Rectal smooth muscle tissue (tissue), 1 donor: ENCODE measurements at regions not wholly inside any gene's neighbourhood (a gene's known extent, or its start where the extent isn't known, plus 50 kb on each side); places are given as distances from the start of the nearest gene placed in this dataset.
A peak's percentile ranks its signal among the peaks of the same experiment; 100 is the strongest.

Experiments
- H3K27ac ChIP-seq: one replicate; pipeline ENCODE4 v1.7.0; 2013; ENCODE audit warnings: low read depth, low read length, inconsistent platforms
- H3K27me3 ChIP-seq: one replicate; pipeline ENCODE4 v1.7.0; 2013; ENCODE audit warnings: low read length; ENCODE audit not compliant: control insufficient read depth, insufficient read depth
- H3K36me3 ChIP-seq: one replicate; pipeline ENCODE4 v1.7.0; 2013; ENCODE audit warnings: low read length; ENCODE audit not compliant: control insufficient read depth, insufficient read depth
- H3K4me1 ChIP-seq: one replicate; pipeline ENCODE4 v1.7.0; 2013; ENCODE audit warnings: low read length; ENCODE audit not compliant: control insufficient read depth, insufficient read depth
- H3K4me3 ChIP-seq: one replicate; pipeline ENCODE4 v1.7.0; 2013; ENCODE audit warnings: low read length
- H3K9ac ChIP-seq: one replicate; pipeline ENCODE4 v1.7.0; 2013; ENCODE audit warnings: low read length

DNA sequence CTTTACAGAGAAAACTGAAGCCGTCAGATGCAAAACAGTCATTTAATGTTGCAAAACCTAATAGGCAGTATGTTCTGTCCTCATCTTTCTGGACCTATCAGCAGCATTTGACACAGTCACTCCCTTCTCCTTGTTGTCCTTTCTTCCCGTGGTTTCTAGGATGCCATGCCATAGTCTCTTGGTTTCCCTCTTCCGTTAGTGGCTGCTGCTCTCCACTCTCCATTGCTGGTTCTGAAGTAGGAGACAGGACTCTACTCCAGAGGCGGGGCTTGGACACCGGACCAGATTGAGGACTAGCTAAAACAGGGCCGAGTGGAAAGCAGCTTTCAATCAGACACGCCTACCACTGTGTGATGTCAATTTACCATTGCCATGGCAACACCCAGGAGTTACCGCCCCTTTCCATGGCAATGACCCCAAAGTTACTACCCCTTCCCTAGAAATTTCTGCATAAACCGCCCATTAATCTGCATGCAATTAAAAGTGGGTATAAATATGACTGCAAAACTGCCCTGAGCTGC, 88.8 kb upstream of the CCDC160 start:
- H3K27me3 ChIP-seq, result no peaks in the 10 kb centered on the region
- no peaks in the 10 kb centered on the region for H3K36me3 ChIP-seq
- H3K9ac ChIP-seq, result no peak overlapping the region
- H3K27ac ChIP-seq, result no peak overlapping the region
- H3K4me1 ChIP-seq, result no peaks in the 10 kb centered on the region
- H3K4me3 ChIP-seq, result peak overlapping the region; percentile 52

DNA sequence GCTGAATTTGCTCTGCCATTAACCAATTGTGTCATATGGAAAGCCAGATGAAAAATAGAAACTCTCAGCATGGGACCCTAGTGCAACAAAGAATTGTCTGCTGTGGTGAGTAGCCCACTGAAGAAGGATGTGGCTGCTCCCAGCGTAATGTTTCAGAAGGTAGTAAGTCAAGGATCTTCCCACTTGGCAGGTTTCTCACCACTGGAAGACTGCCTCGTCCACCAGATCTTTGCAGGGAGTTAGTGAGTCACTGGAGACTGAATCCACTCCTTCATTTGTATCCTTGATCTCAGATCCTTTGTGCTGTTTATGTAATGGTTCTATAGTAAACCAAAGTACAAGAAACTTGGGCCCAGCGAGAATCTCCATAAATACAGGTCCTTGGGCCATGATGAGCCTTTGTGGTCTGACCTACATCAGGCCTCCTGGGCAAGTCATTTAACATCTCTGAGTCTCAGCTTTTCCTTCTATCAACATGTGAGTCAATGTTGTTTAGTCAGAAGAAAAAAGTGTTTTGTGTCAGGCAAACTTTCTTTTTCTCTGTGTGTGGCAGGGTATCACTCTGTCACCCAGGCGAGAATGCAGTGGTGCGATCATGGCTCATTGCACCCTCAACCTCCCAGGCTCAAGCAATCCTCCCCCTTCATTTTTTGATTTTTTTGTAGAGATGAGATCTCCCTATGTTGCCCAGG, 78.0 kb upstream of the CCDC160 start:
- Histone ChIP-seq H3K9ac (no peak overlapping the region), H3K36me3 (no peaks in the 10 kb centered on the region), H3K4me3 (no peak overlapping the region), H3K27me3 (no peaks in the 10 kb centered on the region), H3K27ac (no peak overlapping the region), H3K4me1 (no peaks in the 10 kb centered on the region)

DNA sequence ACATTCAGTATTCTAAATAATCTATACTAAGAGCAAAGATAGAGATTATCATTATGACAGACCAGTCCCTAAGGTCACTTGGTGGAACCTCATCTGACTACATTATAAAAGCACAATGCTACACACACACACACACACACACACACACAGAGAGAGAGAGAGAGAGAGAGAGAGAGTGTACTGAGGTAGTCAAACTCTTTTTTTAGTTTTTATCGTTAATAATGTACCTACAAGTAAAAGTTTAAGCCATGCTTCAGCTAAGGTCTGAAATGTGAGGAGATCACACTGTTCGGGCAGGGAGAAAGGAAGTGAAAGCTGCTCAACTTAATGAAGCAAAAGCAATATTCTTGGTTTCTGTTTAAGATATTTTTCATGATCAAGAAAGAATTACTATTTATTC, 75.8 kb upstream of the CCDC160 start:
- no peak overlapping the region for H3K4me3 ChIP-seq
- no peaks in the 10 kb centered on the region for H3K27me3 ChIP-seq
- H3K27ac ChIP-seq, result no peak overlapping the region
- no peaks in the 10 kb centered on the region for H3K4me1 ChIP-seq
- H3K9ac ChIP-seq, result no peak overlapping the region
- H3K36me3 ChIP-seq, result no peaks in the 10 kb centered on the region

DNA sequence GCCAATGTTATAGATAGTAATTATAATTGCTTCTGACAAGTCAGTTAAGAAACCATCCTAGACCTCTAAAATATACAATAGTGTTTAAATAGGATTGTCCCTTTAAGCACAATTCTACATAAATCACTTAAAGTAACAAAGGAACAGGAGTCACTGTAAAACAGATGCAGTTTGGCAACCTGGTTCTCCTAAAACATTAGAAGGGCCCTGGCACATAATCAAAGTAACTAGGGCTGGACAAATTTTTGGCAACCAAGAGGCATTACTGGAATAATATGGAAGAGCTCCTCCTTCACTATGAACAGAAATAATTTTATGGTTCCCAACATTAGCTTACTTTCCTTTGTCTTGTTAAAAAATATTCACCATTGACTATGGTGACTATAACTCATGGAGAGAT, 75.0 kb upstream of the CCDC160 start:
- Histone ChIP-seq H3K9ac (no peak overlapping the region), H3K4me3 (no peak overlapping the region), H3K4me1 (no peaks in the 10 kb centered on the region), H3K27me3 (no peaks in the 10 kb centered on the region), H3K36me3 (no peaks in the 10 kb centered on the region), H3K27ac (no peak overlapping the region)

DNA sequence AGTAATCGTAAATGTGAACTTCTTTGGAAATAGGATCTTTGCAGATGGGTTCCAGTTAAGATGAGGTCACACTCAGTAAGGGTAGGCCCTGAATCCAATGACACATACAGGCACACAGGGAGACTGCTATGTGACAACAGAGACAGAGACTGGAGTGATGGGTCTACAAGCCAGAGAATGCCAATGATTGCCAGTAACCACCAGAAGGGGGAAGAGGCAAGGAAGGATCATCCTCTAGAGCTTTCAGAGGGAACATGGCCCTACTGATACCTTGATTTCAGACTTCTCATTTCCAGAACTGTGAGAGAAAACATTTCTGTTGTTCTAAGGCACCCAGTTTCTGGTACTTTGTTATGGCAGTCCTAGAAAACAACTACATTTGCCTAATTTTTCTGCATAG, 73.1 kb upstream of the CCDC160 start:
- H3K27me3 ChIP-seq, result no peaks in the 10 kb centered on the region
- H3K27ac ChIP-seq, result no peak overlapping the region
- H3K4me3 ChIP-seq, result no peak overlapping the region

DNA sequence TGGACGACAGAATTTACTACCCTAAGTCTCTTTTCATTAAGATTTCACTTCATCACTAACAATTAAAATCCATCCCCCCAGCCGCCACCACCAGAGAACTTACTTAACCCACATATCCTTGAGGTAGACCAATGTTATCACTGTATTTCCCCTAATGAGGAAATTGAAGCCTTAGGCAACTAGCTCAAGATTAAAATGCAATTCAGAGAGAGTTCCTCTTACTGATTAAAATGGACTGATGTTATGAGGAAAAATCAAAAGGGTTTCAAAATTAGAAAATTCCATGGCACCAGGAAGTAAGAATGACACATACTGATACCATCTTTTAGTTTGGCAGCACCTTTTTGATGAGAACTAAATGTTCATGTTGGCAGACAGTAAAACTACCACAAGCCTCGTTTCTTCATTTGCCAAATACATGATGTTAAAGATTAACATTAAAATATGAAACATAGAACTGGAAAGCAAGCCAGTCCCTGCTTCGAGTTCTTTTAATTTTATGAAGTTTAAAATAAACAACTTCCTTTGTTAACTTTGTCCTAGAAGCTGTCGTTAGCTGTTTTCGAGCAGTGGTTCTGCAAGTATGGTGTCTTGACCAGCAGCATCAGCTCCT, 69.3 kb upstream of the CCDC160 start:
- Histone ChIP-seq H3K27ac (no peak overlapping the region), H3K27me3 (no peaks in the 10 kb centered on the region), H3K4me3 (no peak overlapping the region)

More for the DNA sequence above, 73.1 kb upstream of the CCDC160 start:
- no peaks in the 10 kb centered on the region for H3K4me1 ChIP-seq
- no peaks in the 10 kb centered on the region for H3K36me3 ChIP-seq
- no peak overlapping the region for H3K9ac ChIP-seq

DNA sequence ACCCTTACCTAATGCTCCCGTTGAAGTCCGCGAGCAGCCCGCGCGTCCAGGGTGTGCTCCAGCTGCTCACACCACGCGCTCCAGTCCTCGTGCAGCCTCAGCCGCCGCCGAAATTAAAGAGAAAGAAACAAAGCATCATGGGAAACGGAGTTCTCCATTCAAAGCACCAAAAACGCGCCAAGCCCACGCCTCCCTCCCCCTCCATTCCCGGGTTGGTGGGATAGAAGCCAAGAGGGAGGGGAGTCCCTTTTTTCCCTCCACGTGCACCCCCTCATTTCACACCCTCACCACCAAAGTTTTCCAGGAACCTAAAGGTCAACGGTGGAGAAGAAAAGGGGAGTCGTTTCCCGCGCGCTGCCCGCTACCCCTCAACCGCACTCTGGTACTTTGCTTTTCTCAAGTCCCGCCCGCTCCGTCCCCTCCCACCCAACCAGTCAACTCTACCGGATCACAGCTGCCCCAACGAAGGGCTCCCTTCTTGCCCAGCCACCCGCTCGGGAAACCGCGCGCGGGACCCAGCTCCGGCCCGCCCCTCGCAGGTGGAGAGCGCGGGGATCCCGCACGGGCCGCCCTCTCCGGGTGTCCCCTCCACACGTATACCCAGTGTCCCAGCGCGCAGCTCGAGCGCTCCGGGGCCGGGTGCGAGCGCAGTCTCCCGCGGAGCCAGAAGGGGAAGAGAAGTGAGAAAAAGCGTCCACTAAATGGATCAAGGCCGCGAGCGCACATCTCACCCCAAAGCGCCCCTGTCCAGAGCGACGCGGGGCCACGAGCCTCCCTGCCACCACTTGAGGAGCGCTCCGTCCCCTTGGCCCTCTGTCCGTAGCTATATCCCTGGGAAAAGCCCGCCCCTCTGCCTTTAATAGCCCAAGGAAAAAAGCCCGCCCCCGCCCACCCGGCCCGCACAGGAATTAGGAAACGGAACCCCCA, 65.1 kb upstream of the CCDC160 start:
- peaks cover 3% of the 10 kb centered on the region for H3K27me3 ChIP-seq
- peak overlapping the region; percentile 68 for H3K4me3 ChIP-seq
- no peaks in the 10 kb centered on the region for H3K36me3 ChIP-seq
- H3K4me1 ChIP-seq, result no peaks in the 10 kb centered on the region
- H3K27ac ChIP-seq, result no peak overlapping the region
- no peak overlapping the region for H3K9ac ChIP-seq

More for the DNA sequence above, 69.3 kb upstream of the CCDC160 start:
- H3K9ac ChIP-seq, result no peak overlapping the region
- H3K4me1 ChIP-seq, result no peaks in the 10 kb centered on the region
- no peaks in the 10 kb centered on the region for H3K36me3 ChIP-seq

DNA sequence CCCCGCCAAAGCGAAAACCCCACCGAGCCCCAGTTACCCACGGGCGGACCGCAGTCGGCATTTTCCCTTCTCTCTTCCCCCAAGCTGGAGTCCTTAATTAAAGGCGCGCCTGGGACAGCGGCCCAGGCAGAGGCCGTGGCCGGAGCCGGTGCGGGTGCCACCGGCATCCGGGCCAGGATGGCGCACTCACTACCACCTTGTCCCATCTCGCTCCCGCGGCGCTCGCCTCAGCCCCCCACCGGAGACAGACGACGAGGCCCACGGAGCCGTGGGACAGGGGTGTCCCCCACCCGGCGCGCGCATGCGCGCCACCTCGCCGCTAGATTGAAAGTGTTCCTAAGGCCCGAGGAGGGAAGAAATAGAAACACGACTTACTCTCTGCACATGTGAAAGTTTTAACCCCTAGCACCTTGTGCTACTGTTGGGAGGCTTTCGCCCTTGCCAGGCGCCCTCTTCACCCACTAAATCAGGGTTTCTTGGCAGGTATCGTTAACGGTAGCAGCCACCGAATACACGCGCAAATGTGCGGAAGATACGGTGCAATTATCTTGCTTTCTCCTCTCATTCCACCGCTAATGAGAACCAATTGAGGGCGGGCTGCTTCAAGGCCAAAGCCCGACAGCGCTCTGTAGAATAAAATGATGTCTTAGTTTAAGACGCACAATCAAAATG, 64.3 kb upstream of the CCDC160 start:
- Histone ChIP-seq H3K4me1 (no peaks in the 10 kb centered on the region), H3K27me3 (peaks cover 3% of the 10 kb centered on the region), H3K36me3 (no peaks in the 10 kb centered on the region), H3K4me3 (peak overlapping the region; percentile 68), H3K9ac (peak overlapping the region; percentile 54), H3K27ac (peak overlapping the region; percentile 8)

DNA sequence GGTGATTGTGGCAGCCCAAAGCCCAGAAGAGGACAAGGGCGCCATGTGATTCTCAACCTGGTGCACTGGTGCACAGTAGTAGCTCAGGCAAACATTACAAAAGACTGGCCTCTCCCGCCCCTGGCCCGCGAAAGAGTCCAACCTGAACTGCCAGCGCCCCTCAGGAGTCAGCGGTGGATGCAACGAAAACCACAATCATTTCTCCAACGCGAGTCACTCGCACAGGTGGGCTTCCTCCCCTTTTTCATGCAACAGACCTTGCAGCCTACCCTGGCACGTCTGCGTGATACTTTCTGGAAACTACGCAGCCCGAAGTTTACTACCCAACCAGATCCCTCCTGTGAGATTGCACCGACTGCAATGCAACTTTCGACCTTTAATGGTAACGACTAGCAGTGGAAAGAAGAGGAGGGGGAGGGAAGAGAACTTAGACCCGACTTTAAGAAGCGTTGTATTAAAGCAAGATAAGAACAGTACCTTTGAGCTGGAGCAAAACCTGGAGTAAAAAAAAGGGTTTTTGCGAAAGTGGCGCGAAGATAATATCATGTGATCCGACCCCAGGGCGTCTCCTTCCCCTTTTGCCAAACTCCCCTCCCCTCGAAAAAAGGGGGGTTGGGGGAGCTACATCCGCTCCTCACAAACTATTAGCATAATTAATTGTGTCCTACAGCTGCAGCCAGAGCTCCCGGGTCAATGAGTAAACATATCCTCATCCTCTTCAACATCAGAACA, 63.3 kb upstream of the CCDC160 start:
- no peaks in the 10 kb centered on the region for H3K36me3 ChIP-seq
- H3K4me1 ChIP-seq, result no peaks in the 10 kb centered on the region
- peak overlapping the region; percentile 59 for H3K4me3 ChIP-seq
- H3K27me3 ChIP-seq, result peaks cover 3% of the 10 kb centered on the region
- H3K9ac ChIP-seq, result no peak overlapping the region
- no peak overlapping the region for H3K27ac ChIP-seq

DNA sequence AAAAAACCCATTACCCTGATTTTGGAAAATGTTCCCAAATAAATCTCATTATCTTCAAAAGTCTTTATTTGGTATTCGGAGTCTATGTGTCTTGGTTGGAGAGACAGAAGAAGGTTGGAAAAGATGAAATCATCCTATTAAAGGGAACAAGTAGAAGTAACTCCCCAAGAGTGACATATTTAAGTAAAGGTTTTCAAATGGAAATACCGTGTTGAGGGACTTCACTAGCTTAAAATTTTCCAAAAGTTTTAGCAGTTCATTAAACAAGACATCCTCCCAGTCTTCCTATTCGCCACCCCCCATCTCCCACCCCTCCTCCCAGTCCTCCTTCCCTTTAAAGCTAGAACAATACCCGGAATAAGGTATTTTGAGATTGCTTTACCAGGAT, 62.7 kb upstream of the CCDC160 start:
- Histone ChIP-seq H3K4me3 (no peak overlapping the region), H3K9ac (no peak overlapping the region)

DNA sequence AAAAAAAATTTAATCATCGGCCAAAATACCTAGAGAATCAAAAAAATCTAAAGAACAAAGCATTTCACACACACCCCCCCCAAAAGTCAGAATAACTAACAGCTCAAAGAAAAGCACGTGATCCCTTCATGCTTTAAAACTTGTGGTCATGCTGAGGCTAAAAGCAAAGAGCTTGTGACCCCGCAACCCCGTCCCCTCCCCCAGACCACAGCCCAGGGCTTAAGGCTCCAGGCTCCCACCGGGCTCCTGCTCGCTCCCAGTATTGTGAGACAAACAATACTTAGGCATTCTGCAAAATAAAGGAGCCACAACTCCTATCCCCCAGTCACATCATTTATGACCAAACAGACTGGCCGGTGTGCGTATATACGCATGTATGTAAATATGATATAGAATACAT, 62.1 kb upstream of the CCDC160 start:
- no peaks in the 10 kb centered on the region for H3K4me1 ChIP-seq
- no peak overlapping the region for H3K9ac ChIP-seq
- peaks cover 3% of the 10 kb centered on the region for H3K27me3 ChIP-seq
- no peak overlapping the region for H3K27ac ChIP-seq
- H3K36me3 ChIP-seq, result no peaks in the 10 kb centered on the region
- no peak overlapping the region for H3K4me3 ChIP-seq

More for the DNA sequence above, 62.7 kb upstream of the CCDC160 start:
- Histone ChIP-seq H3K4me1 (no peaks in the 10 kb centered on the region), H3K36me3 (no peaks in the 10 kb centered on the region), H3K27ac (no peak overlapping the region), H3K27me3 (peaks cover 3% of the 10 kb centered on the region)
